ENCODE measurements at regions not wholly inside any gene's neighbourhood (a gene's known extent, or its start where the extent isn't known, plus 50 kb on each side); places are given as distances from the start of the nearest gene placed in this dataset.

- WGBS, 4 donors = 68 to 81% (median 74%) methylated on average over 7 of the region's 7 CpGs
- Histone ChIP-seq H3K4me3 (no peak overlapping the region), H3K27ac (no peak overlapping the region), H3K9me3 (peaks cover 0 to 12% (median 0%) of the 10 kb centered on the region in 12 donors), H3K36me3 (no peaks in the 10 kb centered on the region), H3K27me3 (no peaks in the 10 kb centered on the region), H3K4me1 (no peaks in the 10 kb centered on the region)
- no peak for TF ChIP-seq POLR2A (IDR thresholded peaks at IDR 0.05)
- TF ChIP-seq, protein P1, sequence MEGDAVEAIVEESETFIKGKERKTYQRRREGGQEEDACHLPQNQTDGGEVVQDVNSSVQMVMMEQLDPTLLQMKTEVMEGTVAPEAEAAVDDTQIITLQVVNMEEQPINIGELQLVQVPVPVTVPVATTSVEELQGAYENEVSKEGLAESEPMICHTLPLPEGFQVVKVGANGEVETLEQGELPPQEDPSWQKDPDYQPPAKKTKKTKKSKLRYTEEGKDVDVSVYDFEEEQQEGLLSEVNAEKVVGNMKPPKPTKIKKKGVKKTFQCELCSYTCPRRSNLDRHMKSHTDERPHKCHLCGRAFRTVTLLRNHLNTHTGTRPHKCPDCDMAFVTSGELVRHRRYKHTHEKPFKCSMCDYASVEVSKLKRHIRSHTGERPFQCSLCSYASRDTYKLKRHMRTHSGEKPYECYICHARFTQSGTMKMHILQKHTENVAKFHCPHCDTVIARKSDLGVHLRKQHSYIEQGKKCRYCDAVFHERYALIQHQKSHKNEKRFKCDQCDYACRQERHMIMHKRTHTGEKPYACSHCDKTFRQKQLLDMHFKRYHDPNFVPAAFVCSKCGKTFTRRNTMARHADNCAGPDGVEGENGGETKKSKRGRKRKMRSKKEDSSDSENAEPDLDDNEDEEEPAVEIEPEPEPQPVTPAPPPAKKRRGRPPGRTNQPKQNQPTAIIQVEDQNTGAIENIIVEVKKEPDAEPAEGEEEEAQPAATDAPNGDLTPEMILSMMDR (IDR thresholded peaks at IDR 0.05) = no peak
- DNase-seq = no peak
- no peak for ATAC-seq
- intact Hi-C loops (cut with DNase I) = no loop called here
These were observed 757.7 kb upstream of the ID2 start for GRCh38 chr2:7924023-7924762.

- intact Hi-C loops (cut with DNase I) = no loop called here
- H3K4me1 ChIP-seq = no peaks in the 10 kb centered on the region
- 54 to 73% (median 66%) methylated on average over 1 of the region's 1 CpG for WGBS, 4 donors
These were observed 756.4 kb upstream of the ID2 start for GRCh38 chr2:7925506-7925905.

GRCh38 chr2:7927691-7928090, 754.2 kb upstream of the ID2 start:
- Histone ChIP-seq H3K4me1 (no peaks in the 10 kb centered on the region), H3K27ac (no peak overlapping the region), H3K4me3 (no peak overlapping the region), H3K9me3 (peaks cover 0 to 7% (median 0%) of the 10 kb centered on the region in 12 donors), H3K36me3 (no peaks in the 10 kb centered on the region), H3K27me3 (no peaks in the 10 kb centered on the region)
- no peak for ATAC-seq
- intact Hi-C loops (cut with DNase I) = no loop called here
- DNase-seq = no peak
- TF ChIP-seq, protein P1 (IDR thresholded peaks at IDR 0.05) = no peak
- TF ChIP-seq POLR2A (IDR thresholded peaks at IDR 0.05) = no peak
- 79 to 89% (median 85%) methylated on average over 2 of the region's 2 CpGs for WGBS, 4 donors

More at GRCh38 chr2:7925506-7925905, 756.4 kb upstream of the ID2 start:
- Histone ChIP-seq H3K4me3 (no peak overlapping the region), H3K27me3 (no peaks in the 10 kb centered on the region), H3K27ac (no peak overlapping the region), H3K9me3 (peaks cover 0 to 12% (median 0%) of the 10 kb centered on the region in 12 donors), H3K36me3 (no peaks in the 10 kb centered on the region)
- DNase-seq = no peak
- no peak for ATAC-seq
- TF ChIP-seq, protein P1 (IDR thresholded peaks at IDR 0.05) = no peak
- no peak for TF ChIP-seq POLR2A (IDR thresholded peaks at IDR 0.05)

DNA sequence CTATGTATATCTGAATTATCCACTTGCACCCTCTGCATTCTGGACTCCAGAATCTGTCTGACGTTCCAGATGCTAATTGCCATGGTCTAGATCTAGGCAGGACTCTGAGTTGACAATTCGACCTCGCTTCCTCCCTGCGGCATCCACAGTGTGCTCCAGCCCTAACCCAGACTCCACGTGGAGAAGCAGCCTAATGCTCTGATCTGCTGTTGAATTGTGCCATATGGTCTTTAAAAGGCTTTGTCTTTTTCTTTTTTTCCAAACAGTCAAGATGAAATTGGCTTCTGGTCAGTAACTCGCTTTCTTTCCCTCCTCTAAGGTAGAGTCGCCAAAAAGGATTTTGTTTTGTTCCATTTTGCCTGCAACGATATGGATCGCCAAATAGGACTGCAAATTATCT, 752.6 kb upstream of the ID2 start:
- no peak overlapping the region for H3K4me3 ChIP-seq
- TF ChIP-seq, protein P1 (IDR thresholded peaks at IDR 0.05) = no peak
- TF ChIP-seq POLR2A (IDR thresholded peaks at IDR 0.05) = no peak
- no peaks in the 10 kb centered on the region for H3K9me3 ChIP-seq
- ATAC-seq = no peak
- no peak overlapping the region for H3K27ac ChIP-seq
- WGBS, 4 donors = 87 to 92% (median 89%) methylated on average over 9 of the region's 9 CpGs
- intact Hi-C loops (cut with DNase I) = no loop called here
- H3K36me3 ChIP-seq = no peaks in the 10 kb centered on the region
- DNase-seq = no peak
- H3K4me1 ChIP-seq = no peaks in the 10 kb centered on the region
- no peaks in the 10 kb centered on the region for H3K27me3 ChIP-seq

Data from heart left ventricle (tissue), 16 donors.